Astrocyte (in vitro differentiated cells and primary cell): ENCODE measurements at regions not wholly inside any gene's neighbourhood (a gene's known extent, or its start where the extent isn't known, plus 50 kb on each side); places are given as distances from the start of the nearest gene placed in this dataset.

Experiments
- DNase-seq: peaks from one replicate; pipeline ENCODE4 v3.0.0-alpha.2; 2010; ENCODE audit warnings: low read depth
- FAIRE-seq: peaks from 2 replicates; lab custom pipeline; 2011; peaks lifted over from hg19 to GRCh38; lab: Jason Lieb, UNC
- H2AFZ ChIP-seq: 2 replicates; pipeline ENCODE4 v1.6.0; 2012; ENCODE audit warnings: low read depth, low read length, inconsistent platforms
- H3K27ac ChIP-seq: 2 replicates; pipeline ENCODE4 v1.5.1; 2011; ENCODE audit warnings: low read depth, low read length, inconsistent platforms
- H3K27me3 ChIP-seq: 2 replicates; pipeline ENCODE4 v1.6.0; 2011; ENCODE audit warnings: low read length, inconsistent platforms; ENCODE audit not compliant: insufficient read depth
- H3K36me3 ChIP-seq: 2 replicates; pipeline ENCODE4 v1.5.1; 2011; ENCODE audit warnings: low read length, inconsistent platforms; ENCODE audit not compliant: insufficient read depth
- H3K4me1 ChIP-seq: 2 replicates; pipeline ENCODE4 v1.5.1; 2011; ENCODE audit warnings: low read length, inconsistent platforms; ENCODE audit not compliant: insufficient read depth
- H3K4me2 ChIP-seq: 2 replicates; pipeline ENCODE4 v1.6.0; 2012; ENCODE audit warnings: low read length, inconsistent platforms
- H3K4me3 ChIP-seq: 2 replicates; pipeline ENCODE4 v1.5.1; 2011; ENCODE audit warnings: low read depth, mild to moderate bottlenecking, low read length, inconsistent platforms; ENCODE audit not compliant: insufficient read depth
- H3K79me2 ChIP-seq: 2 replicates; pipeline ENCODE4 v1.6.0; 2012; ENCODE audit warnings: mild to moderate bottlenecking, low read length, inconsistent platforms; ENCODE audit not compliant: insufficient read depth
- H3K9ac ChIP-seq: 2 replicates; pipeline ENCODE4 v1.6.0; 2012; ENCODE audit warnings: mild to moderate bottlenecking, low read length, inconsistent platforms
- H3K9me3 ChIP-seq: 2 replicates; pipeline ENCODE4 v1.5.1; 2012; ENCODE audit warnings: low read depth, mild to moderate bottlenecking, low read length, inconsistent platforms; ENCODE audit not compliant: insufficient read depth
- H4K20me1 ChIP-seq: 2 replicates; pipeline ENCODE4 v1.6.0; 2012; ENCODE audit warnings: low read length, inconsistent platforms; ENCODE audit not compliant: insufficient read depth
- H3K27ac Mint-ChIP-seq: one replicate; pipeline ENCODE4 v1.8.0; 2021; ENCODE audit warnings: mild to moderate bottlenecking, mixed read lengths; ENCODE audit not compliant: unreplicated experiment
- H3K27me3 Mint-ChIP-seq: one replicate; pipeline ENCODE4 v1.8.0; 2021; ENCODE audit warnings: low read depth, mixed read lengths; ENCODE audit not compliant: unreplicated experiment
- H3K36me3 Mint-ChIP-seq: one replicate; pipeline ENCODE4 v1.8.0; 2021; ENCODE audit warnings: low read depth, mixed read lengths; ENCODE audit not compliant: unreplicated experiment
- H3K4me1 Mint-ChIP-seq: one replicate; pipeline ENCODE4 v1.8.0; 2021; ENCODE audit warnings: low read depth, mixed read lengths; ENCODE audit not compliant: unreplicated experiment
- H3K4me3 Mint-ChIP-seq: one replicate; pipeline ENCODE4 v1.8.0; 2021; ENCODE audit warnings: mild to moderate bottlenecking, moderate library complexity, mixed read lengths; ENCODE audit not compliant: unreplicated experiment
- H3K9me3 Mint-ChIP-seq: one replicate; pipeline ENCODE4 v1.8.0; 2021; ENCODE audit warnings: mild to moderate bottlenecking, mixed read lengths; ENCODE audit not compliant: unreplicated experiment
- CTCF ChIP-seq: IDR thresholded peaks from 2 replicates; pipeline ENCODE4 v1.5.1; 2011; ENCODE audit warnings: low read depth, mild to moderate bottlenecking, inconsistent platforms, low read length, moderate library complexity; ENCODE audit not compliant: insufficient read depth
- EZH2 ChIP-seq: IDR thresholded peaks from 2 replicates; pipeline ENCODE4 v1.6.1; 2012; ENCODE audit warnings: mild to moderate bottlenecking, low read length, inconsistent platforms; ENCODE audit not compliant: insufficient read depth

GRCh38 chr3:159168788-159169187 is 366.9 kb downstream of the MFSD1 start:
- H3K79me2 ChIP-seq = no peaks in the 10 kb centered on the region
- no peak overlapping the region for H2AFZ ChIP-seq
- Mint-ChIP-seq H3K27me3 (no peaks in the 10 kb centered on the region), H3K4me3 (no peak overlapping the region), H3K9me3 (no peaks in the 10 kb centered on the region), H3K4me1 (peaks cover 19% of the 10 kb centered on the region), H3K27ac (no peak overlapping the region), H3K36me3 (no peaks in the 10 kb centered on the region)
- no peak for FAIRE-seq
- no peak overlapping the region for H3K4me3 ChIP-seq
- H3K9me3 ChIP-seq = no peaks in the 10 kb centered on the region
- no peak for DNase-seq
- TF ChIP-seq EZH2 (no peak), CTCF (no peak)
- H4K20me1 ChIP-seq = no peaks in the 10 kb centered on the region
- H3K9ac ChIP-seq = no peak overlapping the region
- H3K4me2 ChIP-seq = no peak overlapping the region
- H3K36me3 ChIP-seq = no peaks in the 10 kb centered on the region
- H3K4me1 ChIP-seq = peaks cover 15% of the 10 kb centered on the region
- no peak overlapping the region for H3K27ac ChIP-seq
- no peaks in the 10 kb centered on the region for H3K27me3 ChIP-seq

GRCh38 chr3:159169828-159170227 is 368.0 kb downstream of the MFSD1 start:
- H3K4me1 Mint-ChIP-seq = peaks cover 19% of the 10 kb centered on the region
- no peaks in the 10 kb centered on the region for H3K9me3 Mint-ChIP-seq
- FAIRE-seq (peak; percentile 13), DNase-seq (peak; percentile 82)
- H3K4me1 ChIP-seq = peaks cover 15% of the 10 kb centered on the region
- H3K36me3 Mint-ChIP-seq = no peaks in the 10 kb centered on the region
- TF ChIP-seq EZH2 (no peak), CTCF (no peak)
- no peaks in the 10 kb centered on the region for H4K20me1 ChIP-seq
- no peaks in the 10 kb centered on the region for H3K36me3 ChIP-seq
- no peak overlapping the region for H3K4me3 ChIP-seq
- peak overlapping the region; percentile 39 for H3K4me2 ChIP-seq
- no peaks in the 10 kb centered on the region for H3K27me3 ChIP-seq
- H3K9me3 ChIP-seq = no peaks in the 10 kb centered on the region
- H3K27ac ChIP-seq = peak overlapping the region; percentile 51
- H3K4me3 Mint-ChIP-seq = no peak overlapping the region
- peak overlapping the region; percentile 98 for H3K27ac Mint-ChIP-seq
- no peaks in the 10 kb centered on the region for H3K27me3 Mint-ChIP-seq
- no peaks in the 10 kb centered on the region for H3K79me2 ChIP-seq
- H3K9ac ChIP-seq = no peak overlapping the region
- H2AFZ ChIP-seq = no peak overlapping the region

- Mint-ChIP-seq H3K36me3 (no peaks in the 10 kb centered on the region), H3K27me3 (no peaks in the 10 kb centered on the region), H3K4me1 (peaks cover 23% of the 10 kb centered on the region), H3K4me3 (no peak overlapping the region), H3K27ac (peak overlapping the region; percentile 98), H3K9me3 (no peaks in the 10 kb centered on the region)
- DNase-seq (peak; percentile 64), FAIRE-seq (no peak)
- no peak overlapping the region for H3K9ac ChIP-seq
- no peaks in the 10 kb centered on the region for H3K36me3 ChIP-seq
- peak overlapping the region; percentile 39 for H3K4me2 ChIP-seq
- H3K27ac ChIP-seq = peak overlapping the region; percentile 51
- H3K27me3 ChIP-seq = no peaks in the 10 kb centered on the region
- H3K9me3 ChIP-seq = no peaks in the 10 kb centered on the region
- TF ChIP-seq EZH2 (no peak), CTCF (no peak)
- H4K20me1 ChIP-seq = no peaks in the 10 kb centered on the region
- H3K4me3 ChIP-seq = no peak overlapping the region
- no peaks in the 10 kb centered on the region for H3K79me2 ChIP-seq
- peak overlapping the region; percentile 37 for H2AFZ ChIP-seq
- peaks cover 15% of the 10 kb centered on the region for H3K4me1 ChIP-seq
These were observed 368.7 kb downstream of the MFSD1 start for GRCh38 chr3:159170436-159171003.
